Transverse colon (tissue), 4 donors: ENCODE measurements at regions not wholly inside any gene's neighbourhood (a gene's known extent, or its start where the extent isn't known, plus 50 kb on each side); places are given as distances from the start of the nearest gene placed in this dataset.
"Not testable (repeated sequence)": the region's sequence is repeated elsewhere in the genome, so short reads cannot be mapped to it uniquely, and the experiment has no call there.

Experiments
- DNase-seq: peaks from one replicate; pipeline ENCODE4 v3.0.0-alpha.2; 2019
- H3K27ac ChIP-seq, 4 donors: fragments of 200-600 bp; sonication (generic); 2 replicates each; pipeline ENCODE4 v1.5.1; 2016 to 2018; ENCODE audit warnings: inconsistent platforms in 4 of 4
- H3K27me3 ChIP-seq: fragments of 200-600 bp; sonication (generic); 2 replicates; pipeline ENCODE4 v1.5.1; 2017; ENCODE audit warnings: inconsistent platforms
- H3K36me3 ChIP-seq, 4 donors: fragments of 200-600 bp; sonication (generic); 2 replicates each; pipeline ENCODE4 v1.5.1; 2017 to 2019; ENCODE audit warnings: inconsistent platforms in 4 of 4
- H3K4me1 ChIP-seq, 4 donors: fragments of 200-600 bp; sonication (generic); 2 replicates each; pipeline ENCODE4 v1.5.1; 2017 to 2020; ENCODE audit warnings: inconsistent platforms in 4 of 4
- H3K4me3 ChIP-seq, 4 donors: fragments of 200-600 bp; sonication (generic); 1 replicate in 1 of 4; 2 replicates in 3 of 4; pipeline versions ENCODE4 v1.5.1 to v1.6.1; 2017 to 2019; ENCODE audit warnings: inconsistent platforms in 4 of 4
- H3K9me3 ChIP-seq, 2 donors: fragments of 200-600 bp; sonication (generic); 2 replicates each; pipeline ENCODE4 v1.5.1; 2017 to 2019; ENCODE audit warnings: inconsistent platforms in 2 of 2
- CTCF ChIP-seq, 5 experiments: fragments of 200-600 bp in 3 of 5; fragments of 450-650 bp in 2 of 5; sonication (generic) in 3 of 5; IDR thresholded peaks; 1 replicate in 2 of 5; 2 replicates in 3 of 5; pipeline ENCODE4 v1.5.1; 2016 to 2017; ENCODE audit warnings: antibody characterized with exemption in 5 of 5, inconsistent platforms in 3 of 5, mild to moderate bottlenecking in 2 of 5, moderate library complexity in 1 of 5
- EP300 ChIP-seq: sonication (generic); formaldehyde crosslinking; IDR thresholded peaks from one replicate; pipeline ENCODE4 v1.6.1; 2017; ENCODE audit warnings: antibody characterized with exemption, low read depth
- POLR2A ChIP-seq: fragments of 450-650 bp; IDR thresholded peaks from one replicate; pipeline ENCODE4 v1.6.1; 2016; ENCODE audit warnings: antibody characterized with exemption, mild to moderate bottlenecking, moderate library complexity
- POLR2AphosphoS5 ChIP-seq, 3 donors: sonication (generic); formaldehyde crosslinking; IDR thresholded peaks; one replicate each; pipeline ENCODE4 v1.6.1; 2016; ENCODE audit warnings: antibody characterized with exemption in 3 of 3
- WGBS, 2 donors: methylation state at CpG; one replicate each; pipeline ENCODE4 v1.1.5; 2018; ENCODE audit warnings: low coverage in 1 of 2; 5-methylcytosine and 5-hydroxymethylcytosine counted together
- in situ Hi-C, 4 donors: fragments of 200-750 bp; cut with MboI; loops; one replicate each; pipeline versions ENCODE4 v1.15.0 to v1.15.1; 2017; ENCODE audit warnings: low sequenced_read_pairs in 3 of 4, low pct_ligation_motif_present in 1 of 4, low pct_unique_long_range_greater_than_20kb in 1 of 4
- intact Hi-C: fragments of 100-400 bp; cut with DNase I; formaldehyde crosslinking; loops from one replicate; pipeline ENCODE4 v1.15.1; 2023; ENCODE audit warnings: low total_unique reads

GRCh38 chr5:112555197-112555596, 136.1 kb upstream of the EPB41L4A start:
- Histone ChIP-seq H3K4me3 (no peak overlapping the region), H3K36me3 (no peaks in the 10 kb centered on the region), H3K27me3 (no peaks in the 10 kb centered on the region), H3K9me3 (no peaks in the 10 kb centered on the region), H3K4me1 (no peaks in the 10 kb centered on the region), H3K27ac (no peak overlapping the region)
- in situ Hi-C loops (loop anchor here in 2 of 4 donors (10.0 to 25.0 kb wide), 2 partner anchors 200 to 382 kb away; no protein-coding TSS in a partner anchor), intact Hi-C loops (no loop called here)
- no peak for DNase-seq
- TF ChIP-seq EP300 (no peak), CTCF (IDR thresholded peaks at IDR 0.05) (no peak), POLR2AphosphoS5 (IDR thresholded peaks at IDR 0.05) (no peak), POLR2A (no peak)
- WGBS, 2 donors, result 67 to 72% methylated on average over 2 of the region's 2 CpGs

- in situ Hi-C loops, result loop anchor here in 2 of 4 donors (10.0 to 25.0 kb wide), 2 partner anchors 199 to 382 kb away; no protein-coding TSS in a partner anchor
- Histone ChIP-seq H3K4me3 (no peak overlapping the region), H3K27ac (no peak overlapping the region), H3K36me3 (no peaks in the 10 kb centered on the region), H3K4me1 (no peaks in the 10 kb centered on the region), H3K27me3 (no peaks in the 10 kb centered on the region), H3K9me3 (no peaks in the 10 kb centered on the region)
- 50 to 61% methylated on average over 2 to 3 of the region's 3 CpGs for WGBS, 2 donors
- no peak for TF ChIP-seq POLR2AphosphoS5 (IDR thresholded peaks at IDR 0.05)
- TF ChIP-seq EP300, result no peak
- no peak for TF ChIP-seq POLR2A
- TF ChIP-seq CTCF (IDR thresholded peaks at IDR 0.05), result no peak
- DNase-seq, result no peak
- intact Hi-C loops, result no loop called here
Measured at GRCh38 chr5:112555691-112556090, 136.6 kb upstream of the EPB41L4A start.

- in situ Hi-C loops, result loop anchor here in 2 of 4 donors (10.0 to 25.0 kb wide), 2 partner anchors 195 to 378 kb away; no protein-coding TSS in a partner anchor
- H3K4me1 ChIP-seq, H3K9me3 ChIP-seq, H3K4me3 ChIP-seq, H3K27me3 ChIP-seq, intact Hi-C loops, H3K36me3 ChIP-seq, DNase-seq, H3K27ac ChIP-seq: not testable (repeated sequence)
- 62% methylated on average over 2 of the region's 2 CpGs; no CpG with 5 or more reads in 1 of the 2 donors for WGBS, 2 donors
Measured at GRCh38 chr5:112559501-112559900, 140.4 kb upstream of the EPB41L4A start.

GRCh38 chr5:112560371-112560770, 141.3 kb upstream of the EPB41L4A start:
- Histone ChIP-seq H3K27ac (no peak overlapping the region), H3K36me3 (no peaks in the 10 kb centered on the region), H3K4me3 (no peak overlapping the region), H3K4me1 (no peaks in the 10 kb centered on the region), H3K27me3 (no peaks in the 10 kb centered on the region), H3K9me3 (peaks cover 0 to 8% of the 10 kb centered on the region in 2 donors)
- TF ChIP-seq POLR2AphosphoS5 (IDR thresholded peaks at IDR 0.05) (no peak), POLR2A (no peak), CTCF (IDR thresholded peaks at IDR 0.05) (no peak), EP300 (no peak)
- in situ Hi-C loops (loop anchor here in 1 of 4 donors (25.0 kb wide), 1 partner anchor 377 kb away; no protein-coding TSS in a partner anchor), intact Hi-C loops (no loop called here)
- DNase-seq, result no peak
- 75 to 80% methylated on average over 1 to 2 of the region's 2 CpGs for WGBS, 2 donors
